Breast epithelium (tissue), 3 donors: ENCODE measurements at regions not wholly inside any gene's neighbourhood (a gene's known extent, or its start where the extent isn't known, plus 50 kb on each side); places are given as distances from the start of the nearest gene placed in this dataset.

Source experiments
- POLR2A ChIP-seq: fragments of 450-650 bp; IDR thresholded peaks from one replicate; pipeline ENCODE4 v1.6.1; 2016; ENCODE audit warnings: antibody characterized with exemption, mild to moderate bottlenecking, moderate library complexity
- POLR2AphosphoS5 ChIP-seq, 3 donors: sonication (generic); formaldehyde crosslinking; IDR thresholded peaks; one replicate each; pipeline ENCODE4 v1.6.1; 2017; ENCODE audit warnings: antibody characterized with exemption in 3 of 3
- TF ChIP-seq, protein P1 (sequence below), 3 donors: fragments of 450-650 bp; IDR thresholded peaks; one replicate each; pipeline ENCODE4 v1.5.1; 2016 to 2017; ENCODE audit warnings: antibody characterized with exemption in 3 of 3, mild to moderate bottlenecking in 3 of 3, moderate library complexity in 3 of 3

DNA sequence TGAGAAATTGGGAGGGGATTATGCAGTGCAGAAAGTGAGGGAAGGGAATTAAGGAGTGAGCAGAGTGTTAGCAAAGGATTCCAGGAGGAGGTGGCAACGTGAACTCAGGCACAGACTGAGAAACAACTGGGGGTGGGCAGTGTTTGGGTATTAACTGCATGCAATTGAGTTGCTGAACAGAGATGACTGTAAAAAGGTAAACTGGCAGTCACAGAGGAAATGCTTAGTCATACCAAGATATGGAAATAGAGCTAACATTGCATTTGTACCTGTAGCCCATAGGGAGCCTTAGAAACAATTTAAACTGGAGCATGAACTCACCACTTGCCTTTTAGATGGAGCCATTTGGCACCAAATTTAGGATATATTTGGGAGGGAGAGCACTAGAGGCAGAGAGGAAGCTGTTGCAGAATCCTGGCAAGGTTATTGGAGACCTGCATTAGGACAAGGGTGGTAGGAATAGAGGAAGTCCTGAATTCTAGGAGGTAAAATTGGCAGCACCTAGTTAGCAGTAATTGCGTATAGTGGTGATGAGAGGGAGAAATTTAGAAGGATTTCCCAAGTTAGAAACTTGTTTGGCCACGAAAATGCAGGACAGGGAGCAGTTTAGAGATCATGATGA, 100.6 kb upstream of the FRY start:
- TF ChIP-seq, protein P1, sequence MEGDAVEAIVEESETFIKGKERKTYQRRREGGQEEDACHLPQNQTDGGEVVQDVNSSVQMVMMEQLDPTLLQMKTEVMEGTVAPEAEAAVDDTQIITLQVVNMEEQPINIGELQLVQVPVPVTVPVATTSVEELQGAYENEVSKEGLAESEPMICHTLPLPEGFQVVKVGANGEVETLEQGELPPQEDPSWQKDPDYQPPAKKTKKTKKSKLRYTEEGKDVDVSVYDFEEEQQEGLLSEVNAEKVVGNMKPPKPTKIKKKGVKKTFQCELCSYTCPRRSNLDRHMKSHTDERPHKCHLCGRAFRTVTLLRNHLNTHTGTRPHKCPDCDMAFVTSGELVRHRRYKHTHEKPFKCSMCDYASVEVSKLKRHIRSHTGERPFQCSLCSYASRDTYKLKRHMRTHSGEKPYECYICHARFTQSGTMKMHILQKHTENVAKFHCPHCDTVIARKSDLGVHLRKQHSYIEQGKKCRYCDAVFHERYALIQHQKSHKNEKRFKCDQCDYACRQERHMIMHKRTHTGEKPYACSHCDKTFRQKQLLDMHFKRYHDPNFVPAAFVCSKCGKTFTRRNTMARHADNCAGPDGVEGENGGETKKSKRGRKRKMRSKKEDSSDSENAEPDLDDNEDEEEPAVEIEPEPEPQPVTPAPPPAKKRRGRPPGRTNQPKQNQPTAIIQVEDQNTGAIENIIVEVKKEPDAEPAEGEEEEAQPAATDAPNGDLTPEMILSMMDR (IDR thresholded peaks at IDR 0.05): no peak
- no peak for TF ChIP-seq POLR2AphosphoS5 (IDR thresholded peaks at IDR 0.05)
- no peak for TF ChIP-seq POLR2A
